GM12891 (cell line): ENCODE measurements at regions not wholly inside any gene's neighbourhood (a gene's known extent, or its start where the extent isn't known, plus 50 kb on each side); places are given as distances from the start of the nearest gene placed in this dataset.

ENCODE experiments used
- POLR2A ChIP-seq: IDR thresholded peaks from 2 replicates; pipeline ENCODE4 v1.6.1; 2011; ENCODE audit warnings: low read depth, low read length, control low read depth
- POLR2AphosphoS5 ChIP-seq: IDR thresholded peaks from 2 replicates; pipeline ENCODE4 v1.6.1; 2011; ENCODE audit warnings: low read depth, low read length, control low read depth
- POU2F2 ChIP-seq: IDR thresholded peaks from 2 replicates; pipeline ENCODE4 v1.6.1; 2011; ENCODE audit warnings: low read depth, mild to moderate bottlenecking, control low read depth, low read length, moderate library complexity
- TAF1 ChIP-seq: IDR thresholded peaks from 2 replicates; pipeline ENCODE4 v1.6.1; 2011; ENCODE audit warnings: low read depth, low read length, control low read depth

- TF ChIP-seq POLR2A (no peak), TAF1 (no peak), POLR2AphosphoS5 (no peak), POU2F2 (no peak)
Measured at GRCh38 chr5:124056991-124057723, 545.2 kb downstream of the CSNK1G3 start.
